Activated CD8-positive, alpha-beta T cell treated with anti-CD3 and anti-CD28 coated beads, Interleukin-2, amount 10 ng/mL, durations not matched to agents 7 days and 5 days (primary cell): ENCODE measurements at regions not wholly inside any gene's neighbourhood (a gene's known extent, or its start where the extent isn't known, plus 50 kb on each side); places are given as distances from the start of the nearest gene placed in this dataset.
A peak's percentile ranks its signal among the peaks of the same experiment; 100 is the strongest.

Experiments used
- ATAC-seq: fragments of 150-1000 bp; cut with Tn5 transposase; one replicate; pipeline ENCODE4 v1.10.0; 2021; ENCODE audit warnings: moderate library complexity
- CTCF ChIA-PET: fragments of 350-600 bp; sonication (Branson Sonifier 250); formaldehyde crosslinking; loops from one replicate; lab custom pipeline; 2021; ENCODE audit warnings: antibody characterized with exemption; lab: Charles Lee
- POLR2A ChIA-PET: fragments of 350-600 bp; sonication (Branson Sonifier 250); formaldehyde crosslinking; loops from one replicate; lab custom pipeline; 2021; ENCODE audit warnings: antibody characterized with exemption; lab: Charles Lee
- DNase-seq: peaks from one replicate; pipeline ENCODE4 v3.0.0-alpha.2; 2020
- H3K27ac Mint-ChIP-seq: one replicate; pipeline ENCODE4 v1.8.0; 2021; ENCODE audit warnings: mild to moderate bottlenecking, mixed read lengths
- H3K27me3 Mint-ChIP-seq: one replicate; pipeline ENCODE4 v1.8.0; 2021; ENCODE audit warnings: low read depth, mixed read lengths
- H3K36me3 Mint-ChIP-seq: one replicate; pipeline ENCODE4 v1.8.0; 2021; ENCODE audit warnings: low read depth, mixed read lengths
- H3K4me1 Mint-ChIP-seq: one replicate; pipeline ENCODE4 v1.8.0; 2021; ENCODE audit warnings: low read depth, mixed read lengths
- H3K4me3 Mint-ChIP-seq: one replicate; pipeline ENCODE4 v1.8.0; 2021; ENCODE audit warnings: mild to moderate bottlenecking, mixed read lengths
- H3K9me3 Mint-ChIP-seq: one replicate; pipeline ENCODE4 v1.8.0; 2022; ENCODE audit warnings: mixed read lengths; ENCODE audit not compliant: insufficient read depth

- no peaks in the 10 kb centered on the region for H3K27me3 Mint-ChIP-seq
These were observed 1243.5 kb downstream of the BRD1 start for GRCh38 chr22:48584170-48584569.

GRCh38 chr22:48581796-48582469 lies 1245.7 kb downstream of the BRD1 start:
- H3K4me3 Mint-ChIP-seq: no peak overlapping the region
- no peaks in the 10 kb centered on the region for H3K36me3 Mint-ChIP-seq
- ChIA-PET CTCF (no interaction called here), POLR2A (no interaction called here)
- DNase-seq (no peak), ATAC-seq (peak; percentile 47)
- H3K27ac Mint-ChIP-seq: no peak overlapping the region
- peaks cover 4% of the 10 kb centered on the region for H3K27me3 Mint-ChIP-seq
- no peaks in the 10 kb centered on the region for H3K9me3 Mint-ChIP-seq
- no peaks in the 10 kb centered on the region for H3K4me1 Mint-ChIP-seq

More at GRCh38 chr22:48584170-48584569, 1243.5 kb downstream of the BRD1 start:
- no peaks in the 10 kb centered on the region for H3K36me3 Mint-ChIP-seq
- no peak overlapping the region for H3K27ac Mint-ChIP-seq
- DNase-seq: no peak
- CTCF ChIA-PET: no interaction called here
- no peaks in the 10 kb centered on the region for H3K4me1 Mint-ChIP-seq
- POLR2A ChIA-PET: no interaction called here
- H3K9me3 Mint-ChIP-seq: no peaks in the 10 kb centered on the region
- no peak for ATAC-seq
- H3K4me3 Mint-ChIP-seq: no peak overlapping the region

GRCh38 chr22:48581205-48581766 lies 1246.4 kb downstream of the BRD1 start:
- H3K4me1 Mint-ChIP-seq: no peaks in the 10 kb centered on the region

GRCh38 chr22:48580481-48580970 lies 1247.1 kb downstream of the BRD1 start:
- POLR2A ChIA-PET: no interaction called here
- H3K4me3 Mint-ChIP-seq: no peak overlapping the region
- H3K4me1 Mint-ChIP-seq: no peaks in the 10 kb centered on the region
- H3K9me3 Mint-ChIP-seq: no peaks in the 10 kb centered on the region
- no peak overlapping the region for H3K27ac Mint-ChIP-seq
- CTCF ChIA-PET: no interaction called here
- DNase-seq (no peak), ATAC-seq (no peak)
- H3K27me3 Mint-ChIP-seq: peaks cover 4% of the 10 kb centered on the region
- H3K36me3 Mint-ChIP-seq: no peaks in the 10 kb centered on the region

More at GRCh38 chr22:48581205-48581766, 1246.4 kb downstream of the BRD1 start:
- no peaks in the 10 kb centered on the region for H3K36me3 Mint-ChIP-seq
- peaks cover 4% of the 10 kb centered on the region for H3K27me3 Mint-ChIP-seq
- no peak overlapping the region for H3K27ac Mint-ChIP-seq
- no peak for DNase-seq
- CTCF ChIA-PET: no interaction called here
- ATAC-seq: peak; percentile 27
- H3K4me3 Mint-ChIP-seq: no peak overlapping the region
- POLR2A ChIA-PET: no interaction called here
- no peaks in the 10 kb centered on the region for H3K9me3 Mint-ChIP-seq

GRCh38 chr22:48579928-48580309 lies 1247.8 kb downstream of the BRD1 start:
- ATAC-seq (no peak), DNase-seq (no peak)
- Mint-ChIP-seq H3K27me3 (peaks cover 4% of the 10 kb centered on the region), H3K9me3 (no peaks in the 10 kb centered on the region), H3K27ac (no peak overlapping the region), H3K36me3 (no peaks in the 10 kb centered on the region), H3K4me1 (no peaks in the 10 kb centered on the region), H3K4me3 (no peak overlapping the region)
- ChIA-PET POLR2A (no interaction called here), CTCF (no interaction called here)

GRCh38 chr22:48579043-48579927 lies 1248.4 kb downstream of the BRD1 start:
- ChIA-PET POLR2A (no interaction called here), CTCF (no interaction called here)
- ATAC-seq (no peak), DNase-seq (no peak)
- peaks cover 1% of the 10 kb centered on the region for H3K4me1 Mint-ChIP-seq
- no peaks in the 10 kb centered on the region for H3K36me3 Mint-ChIP-seq
- H3K27ac Mint-ChIP-seq: no peak overlapping the region
- H3K27me3 Mint-ChIP-seq: peaks cover 9% of the 10 kb centered on the region
- H3K4me3 Mint-ChIP-seq: no peak overlapping the region
- H3K9me3 Mint-ChIP-seq: no peaks in the 10 kb centered on the region

- ATAC-seq (no peak), DNase-seq (no peak)
- no peaks in the 10 kb centered on the region for H3K9me3 Mint-ChIP-seq
- H3K27ac Mint-ChIP-seq: no peak overlapping the region
- no peaks in the 10 kb centered on the region for H3K36me3 Mint-ChIP-seq
- ChIA-PET CTCF (no interaction called here), POLR2A (no interaction called here)
- H3K27me3 Mint-ChIP-seq: peaks cover 14% of the 10 kb centered on the region
- peaks cover 1% of the 10 kb centered on the region for H3K4me1 Mint-ChIP-seq
- H3K4me3 Mint-ChIP-seq: no peak overlapping the region
These were observed 1249.3 kb downstream of the BRD1 start for GRCh38 chr22:48578138-48579042.

DNA sequence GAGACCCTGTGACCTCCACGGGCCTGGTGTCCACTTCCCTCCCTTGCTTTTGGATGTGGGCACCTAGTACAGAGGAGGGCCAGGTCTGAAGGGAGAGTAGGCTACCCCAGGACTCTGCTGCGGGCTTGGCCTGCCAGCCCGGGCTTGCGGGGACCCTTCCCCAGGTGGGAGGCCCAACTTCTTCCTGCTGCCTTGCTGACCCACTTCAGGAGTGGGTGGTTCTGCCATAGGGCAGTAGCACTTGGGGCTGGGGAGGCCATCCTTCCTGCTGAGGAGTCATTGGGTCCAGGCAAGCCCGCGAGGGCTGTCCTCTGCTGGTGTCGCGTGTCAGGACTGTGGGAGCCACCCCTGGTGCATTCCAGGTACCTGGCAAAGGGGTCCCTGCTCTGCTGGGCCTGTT lies 1250.0 kb downstream of the BRD1 start:
- no peak for ATAC-seq
- Mint-ChIP-seq H3K27me3 (peaks cover 14% of the 10 kb centered on the region), H3K4me1 (peaks cover 1% of the 10 kb centered on the region), H3K9me3 (no peaks in the 10 kb centered on the region), H3K4me3 (no peak overlapping the region), H3K36me3 (no peaks in the 10 kb centered on the region), H3K27ac (no peak overlapping the region)
- ChIA-PET CTCF (no interaction called here), POLR2A (no interaction called here)
- DNase-seq: no peak

DNA sequence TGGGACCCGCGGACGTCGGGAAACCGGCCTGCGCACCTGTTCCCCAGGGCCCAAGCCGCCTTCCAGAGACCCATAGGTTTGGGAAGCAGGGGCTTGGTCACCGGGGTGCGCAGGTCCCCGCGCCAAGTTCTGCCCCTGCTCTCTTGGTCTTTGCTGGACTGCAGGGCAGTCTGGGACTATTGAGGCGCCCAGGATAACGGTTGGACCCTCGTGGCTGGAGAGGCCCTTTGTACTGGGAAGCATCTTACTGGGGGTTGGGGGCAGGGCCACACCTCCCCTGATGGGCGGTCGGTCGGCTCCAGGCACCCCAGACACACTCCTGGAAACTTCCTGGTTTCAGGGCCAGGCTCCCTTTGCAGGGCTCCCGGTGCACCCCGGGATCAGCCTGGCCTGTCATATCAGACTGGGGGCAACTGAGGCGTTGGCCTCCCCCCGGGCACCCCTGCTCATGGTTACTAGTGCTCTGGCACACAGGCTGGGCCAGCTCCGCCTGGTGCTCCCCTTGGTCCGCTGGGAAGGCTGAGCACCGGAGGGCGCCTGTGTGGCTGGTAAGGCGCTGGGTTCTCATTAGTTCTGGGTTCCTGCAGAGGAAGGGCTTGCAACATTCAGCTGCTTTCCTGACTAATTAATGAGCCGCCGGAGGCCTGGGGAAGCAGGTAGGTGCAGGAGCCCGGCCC lies 1250.5 kb downstream of the BRD1 start:
- peaks cover 3% of the 10 kb centered on the region for H3K9me3 Mint-ChIP-seq
- no peak overlapping the region for H3K4me3 Mint-ChIP-seq
- ChIA-PET CTCF (no interaction called here), POLR2A (no interaction called here)
- peaks cover 1% of the 10 kb centered on the region for H3K4me1 Mint-ChIP-seq
- H3K27me3 Mint-ChIP-seq: peaks cover 14% of the 10 kb centered on the region
- H3K27ac Mint-ChIP-seq: no peak overlapping the region
- DNase-seq (no peak), ATAC-seq (no peak)
- no peaks in the 10 kb centered on the region for H3K36me3 Mint-ChIP-seq

DNA sequence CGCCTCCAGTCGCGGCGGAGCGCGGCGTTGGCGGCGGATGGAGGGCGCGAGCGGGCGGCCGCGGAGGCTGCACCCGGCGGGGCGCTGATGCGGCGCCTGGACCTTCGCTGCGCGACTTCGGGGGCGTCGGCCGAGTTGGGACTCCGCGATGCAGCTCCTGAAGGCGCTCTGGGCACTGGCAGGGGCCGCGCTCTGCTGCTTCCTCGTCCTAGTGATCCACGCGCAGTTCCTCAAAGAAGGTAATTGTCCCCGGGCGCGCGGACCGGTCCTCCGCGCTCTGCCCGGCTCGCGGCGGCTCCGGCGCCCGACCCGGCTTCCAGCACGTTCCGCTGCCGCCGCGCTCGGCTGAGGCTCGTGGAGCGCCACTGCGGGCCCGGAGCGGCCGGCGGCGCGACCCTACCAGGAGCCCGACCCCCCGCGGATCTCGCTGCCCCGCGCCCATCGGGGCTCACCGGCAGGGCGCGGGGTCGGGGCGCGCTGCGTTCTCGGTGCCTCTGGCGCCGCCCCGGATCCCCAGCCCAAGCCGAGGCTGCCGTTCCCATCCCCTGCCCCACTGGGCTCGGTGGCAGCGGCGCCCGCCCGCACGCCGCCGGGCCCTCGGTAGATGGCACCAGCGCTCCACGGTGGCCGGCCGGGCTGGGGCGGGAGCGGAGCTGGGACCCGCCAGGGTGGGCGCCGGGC lies 1251.2 kb downstream of the BRD1 start:
- POLR2A ChIA-PET: no interaction called here
- Mint-ChIP-seq H3K4me1 (peaks cover 1% of the 10 kb centered on the region), H3K36me3 (no peaks in the 10 kb centered on the region), H3K27me3 (peaks cover 14% of the 10 kb centered on the region), H3K27ac (no peak overlapping the region), H3K9me3 (peaks cover 9% of the 10 kb centered on the region), H3K4me3 (no peak overlapping the region)
- no peak for DNase-seq
- CTCF ChIA-PET: no interaction called here
- no peak for ATAC-seq
